Retinal pigment epithelial cell (primary cell): ENCODE measurements at regions not wholly inside any gene's neighbourhood (a gene's known extent, or its start where the extent isn't known, plus 50 kb on each side); places are given as distances from the start of the nearest gene placed in this dataset.

Source experiments
- DNase-seq: peaks from one replicate; pipeline ENCODE4 v3.0.0-alpha.2; 2010; ENCODE audit warnings: low read depth
- H3K4me3 ChIP-seq: 2 replicates; pipeline ENCODE4 v1.5.1; 2011; ENCODE audit warnings: mild to moderate bottlenecking, low read length, control low read depth, moderate library complexity
- CTCF ChIP-seq: conservative IDR thresholded peaks from 2 replicates; pipeline ENCODE4 v1.5.1; 2011; ENCODE audit warnings: low read depth, low read length, control low read depth, inconsistent platforms

DNA sequence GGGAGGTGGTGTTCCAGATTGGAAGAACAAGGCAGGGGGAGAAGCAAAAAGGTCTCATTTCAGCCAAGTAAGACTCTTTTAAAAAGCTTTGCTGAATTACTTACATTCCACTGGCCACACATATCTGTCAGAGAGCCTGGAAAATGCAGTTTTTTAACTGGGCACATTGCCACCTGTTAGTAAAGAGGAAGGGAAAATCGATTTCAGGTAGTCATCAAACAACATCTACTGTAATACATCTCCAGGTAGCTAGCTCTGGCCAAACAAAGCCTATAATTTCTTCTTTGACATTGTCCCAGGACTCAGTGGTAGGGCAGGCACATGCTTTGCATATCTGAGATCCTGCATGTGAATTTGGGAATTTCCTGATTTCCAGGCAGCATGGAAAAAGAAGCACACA lies 480.7 kb upstream of the SUCLG2 start:
- no peak for DNase-seq
- no peak overlapping the region for H3K4me3 ChIP-seq
- no peak for TF ChIP-seq CTCF

- no peak for DNase-seq
- H3K4me3 ChIP-seq: no peak overlapping the region
- TF ChIP-seq CTCF: no peak
Observed at GRCh38 chr3:68129065-68129464, 474.7 kb upstream of the SUCLG2 start.

DNA sequence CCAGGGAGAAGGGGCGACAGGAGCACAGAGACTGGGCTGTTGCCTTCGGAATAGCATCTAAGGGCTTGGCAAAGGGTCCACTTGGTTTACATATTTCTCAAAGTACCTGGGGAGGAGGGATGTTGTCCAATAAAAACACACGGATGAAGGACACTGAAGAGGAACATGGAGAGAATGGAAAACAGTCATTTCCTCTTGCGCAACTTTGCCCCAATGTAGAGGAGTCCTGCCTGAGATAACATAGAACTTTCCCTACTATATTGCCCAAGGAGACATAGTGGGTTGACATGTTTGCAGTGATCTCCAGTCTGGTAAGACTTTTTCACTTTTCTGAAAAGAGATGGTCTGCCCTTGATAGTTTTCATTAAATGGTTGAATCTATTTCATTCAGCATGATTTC lies 468.8 kb upstream of the SUCLG2 start:
- DNase-seq: no peak
- no peak overlapping the region for H3K4me3 ChIP-seq
- no peak for TF ChIP-seq CTCF

DNA sequence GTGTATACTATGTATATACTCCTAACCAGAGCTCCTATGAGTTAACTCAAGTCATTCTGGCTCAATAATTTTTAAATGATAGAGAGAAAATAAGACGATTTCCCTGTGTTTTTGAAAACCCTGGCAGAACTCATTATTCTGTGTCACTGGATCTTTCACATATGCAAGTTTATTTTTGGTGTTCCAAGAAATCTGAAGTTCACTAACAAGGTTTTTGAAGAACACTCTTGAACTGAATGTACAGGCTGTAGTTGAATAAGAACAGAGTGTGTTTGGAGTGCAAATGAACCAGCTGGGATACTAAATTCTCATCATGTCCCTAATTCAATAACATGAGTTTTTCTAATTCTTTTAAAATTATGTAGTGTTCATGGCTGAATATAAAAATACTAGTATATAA lies 466.9 kb upstream of the SUCLG2 start:
- no peak overlapping the region for H3K4me3 ChIP-seq
- TF ChIP-seq CTCF: no peak
- no peak for DNase-seq

DNA sequence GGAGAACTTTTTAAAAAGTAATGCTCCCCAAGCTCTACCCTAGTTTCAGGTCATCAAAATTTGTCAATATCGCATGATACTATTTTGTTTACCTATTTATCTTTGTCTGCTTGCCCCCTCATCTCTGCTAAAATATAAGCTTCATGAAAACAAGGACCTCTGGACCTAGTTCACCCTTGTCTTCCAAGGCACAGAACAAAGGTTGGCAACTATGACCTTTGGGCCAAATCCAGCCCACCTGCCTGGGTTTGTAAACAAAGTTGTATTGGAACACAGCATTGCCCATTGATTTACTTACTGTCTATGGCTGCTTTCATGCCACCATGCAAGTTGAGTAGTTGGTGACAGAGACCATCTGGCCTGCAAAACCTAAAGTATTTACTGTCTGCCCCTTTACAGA lies 462.2 kb upstream of the SUCLG2 start:
- no peak for TF ChIP-seq CTCF
- no peak overlapping the region for H3K4me3 ChIP-seq
- DNase-seq: no peak

- no peak for TF ChIP-seq CTCF
- H3K4me3 ChIP-seq: no peak overlapping the region
- DNase-seq: no peak
Observed at GRCh38 chr3:68103811-68104210, 449.4 kb upstream of the SUCLG2 start.

GRCh38 chr3:68090571-68090970 lies 436.2 kb upstream of the SUCLG2 start:
- H3K4me3 ChIP-seq: no peak overlapping the region
- TF ChIP-seq CTCF: no peak
- DNase-seq: no peak
